Pulmonary artery endothelial cell (primary cell): ENCODE measurements at regions not wholly inside any gene's neighbourhood (a gene's known extent, or its start where the extent isn't known, plus 50 kb on each side); places are given as distances from the start of the nearest gene placed in this dataset.

Experiments used
- DNase-seq: peaks from one replicate; pipeline ENCODE4 v3.0.0-alpha.2; 2011; ENCODE audit warnings: low read depth, low spot score

- DNase-seq, result no peak
Measured at GRCh38 chr5:159422361-159422760, 92.1 kb upstream of the IL12B start.

DNA sequence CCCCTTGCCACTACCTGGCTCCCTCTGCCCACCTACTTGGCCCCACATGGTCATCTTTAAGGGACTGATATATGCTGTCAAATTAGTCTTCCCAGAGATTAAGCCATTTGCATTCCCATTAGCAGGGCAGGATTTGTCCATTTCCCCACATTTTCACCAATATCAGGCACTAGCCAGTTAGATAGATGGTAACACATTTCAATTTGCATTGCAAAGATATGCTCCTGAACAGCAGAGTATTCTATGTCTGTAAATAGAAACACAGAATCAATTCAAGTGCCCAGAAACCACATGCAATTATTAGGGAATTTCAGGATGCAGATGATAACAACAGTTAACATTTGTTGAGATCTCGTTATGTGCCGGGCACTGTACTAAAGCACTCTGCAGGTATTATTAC is 92.6 kb upstream of the IL12B start:
- DNase-seq, result no peak

- no peak for DNase-seq
Measured at GRCh38 chr5:159424123-159424522, 93.8 kb upstream of the IL12B start.

- no peak for DNase-seq
Measured at GRCh38 chr5:159426694-159427093, 96.4 kb upstream of the IL12B start.

GRCh38 chr5:159427180-159428012 is 97.1 kb upstream of the IL12B start:
- no peak for DNase-seq

DNA sequence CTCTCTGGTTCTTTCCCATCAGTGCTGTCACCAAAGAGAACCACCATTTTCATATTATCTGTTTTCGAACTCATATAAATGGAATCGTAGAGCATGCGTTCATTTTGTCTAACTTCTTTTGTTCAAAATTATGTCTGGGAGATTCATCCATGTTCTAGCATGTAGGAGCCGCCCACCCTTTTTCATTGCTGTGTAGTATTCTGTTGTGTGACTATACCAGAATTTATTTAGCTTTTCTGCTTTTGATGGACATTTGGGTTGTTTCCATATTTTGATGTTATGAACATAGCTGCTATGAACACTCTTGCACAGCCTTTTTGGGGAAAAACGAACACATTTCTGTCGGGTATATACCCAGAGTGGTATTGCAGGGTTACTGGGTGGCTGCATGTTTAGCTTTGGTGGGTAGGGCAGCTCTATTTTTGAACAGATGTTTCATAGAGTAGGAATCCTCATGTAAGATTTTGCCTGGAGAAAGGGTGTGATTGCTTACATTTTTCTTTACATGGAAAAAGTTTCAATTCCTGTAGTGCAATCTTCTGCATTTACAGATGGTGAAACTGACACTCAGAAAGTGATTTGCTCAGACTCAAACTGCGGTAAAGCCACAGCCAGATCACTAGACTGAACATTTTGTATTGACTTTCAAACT is 100.2 kb upstream of the IL12B start:
- DNase-seq, result no peak

DNA sequence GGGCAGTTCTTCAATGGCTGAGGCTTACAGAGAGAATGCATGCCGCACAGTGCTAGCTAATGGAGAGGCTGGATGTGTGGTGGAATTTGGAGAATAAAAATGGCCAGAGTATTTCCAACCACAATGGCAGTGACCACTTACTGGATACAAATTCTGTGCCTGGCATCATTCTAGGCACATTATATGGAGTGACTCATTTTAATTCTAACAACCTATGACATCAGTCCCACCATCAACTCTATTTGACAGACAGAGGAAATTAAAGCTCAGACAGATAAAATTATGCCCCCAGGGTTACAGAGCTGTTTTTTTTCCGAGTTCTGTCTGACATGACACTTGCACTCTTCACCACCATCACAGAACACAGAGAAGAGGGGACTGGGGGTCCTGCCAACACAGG is 105.6 kb upstream of the IL12B start:
- no peak for DNase-seq

DNA sequence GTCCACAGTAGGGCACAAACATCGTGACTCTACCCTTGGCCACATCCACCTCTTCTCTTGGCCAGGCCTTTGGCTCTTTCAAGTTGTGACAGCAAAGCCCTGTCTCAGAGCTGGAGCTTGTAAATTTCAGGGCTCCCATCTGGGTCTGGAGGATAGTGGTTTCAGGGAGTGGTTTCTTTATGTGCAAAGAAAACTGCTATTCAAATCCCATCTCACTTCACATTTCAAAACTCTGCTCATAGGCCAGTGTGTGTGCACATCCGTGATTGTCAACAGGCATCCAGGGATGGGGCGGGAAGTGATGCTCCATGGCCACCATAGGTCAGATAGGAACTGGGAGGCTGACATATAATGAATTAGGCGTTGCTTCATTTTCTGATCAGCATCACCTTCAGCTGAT is 107.8 kb upstream of the IL12B start:
- no peak for DNase-seq

- no peak for DNase-seq
Measured at GRCh38 chr5:159439002-159439401, 108.7 kb upstream of the IL12B start.

- no peak for DNase-seq
Measured at GRCh38 chr5:159440235-159440634, 109.9 kb upstream of the IL12B start.

GRCh38 chr5:159440968-159441367 is 110.7 kb upstream of the IL12B start:
- DNase-seq, result no peak

DNA sequence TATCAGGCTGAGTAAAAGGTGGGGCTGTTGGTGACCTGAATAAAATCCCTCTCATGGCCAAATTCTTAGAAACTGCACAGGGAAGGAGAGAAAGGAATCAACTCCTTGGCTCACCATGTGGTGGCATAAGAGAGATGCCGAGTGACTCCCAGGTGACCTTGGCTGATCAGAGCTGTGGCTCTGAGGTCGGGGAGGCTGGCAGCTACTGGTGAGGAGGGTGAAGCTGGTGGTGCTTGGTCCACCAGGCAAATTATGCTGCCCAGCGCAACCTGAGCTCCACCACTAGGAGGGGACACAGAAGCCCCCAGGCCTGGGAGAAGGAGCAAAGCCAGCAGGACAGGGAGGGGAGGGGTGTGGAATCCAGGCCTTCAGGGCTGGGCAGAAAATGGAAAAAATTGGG is 111.2 kb upstream of the IL12B start:
- no peak for DNase-seq

GRCh38 chr5:159442206-159442850 is 112.0 kb upstream of the IL12B start:
- DNase-seq, result no peak

DNA sequence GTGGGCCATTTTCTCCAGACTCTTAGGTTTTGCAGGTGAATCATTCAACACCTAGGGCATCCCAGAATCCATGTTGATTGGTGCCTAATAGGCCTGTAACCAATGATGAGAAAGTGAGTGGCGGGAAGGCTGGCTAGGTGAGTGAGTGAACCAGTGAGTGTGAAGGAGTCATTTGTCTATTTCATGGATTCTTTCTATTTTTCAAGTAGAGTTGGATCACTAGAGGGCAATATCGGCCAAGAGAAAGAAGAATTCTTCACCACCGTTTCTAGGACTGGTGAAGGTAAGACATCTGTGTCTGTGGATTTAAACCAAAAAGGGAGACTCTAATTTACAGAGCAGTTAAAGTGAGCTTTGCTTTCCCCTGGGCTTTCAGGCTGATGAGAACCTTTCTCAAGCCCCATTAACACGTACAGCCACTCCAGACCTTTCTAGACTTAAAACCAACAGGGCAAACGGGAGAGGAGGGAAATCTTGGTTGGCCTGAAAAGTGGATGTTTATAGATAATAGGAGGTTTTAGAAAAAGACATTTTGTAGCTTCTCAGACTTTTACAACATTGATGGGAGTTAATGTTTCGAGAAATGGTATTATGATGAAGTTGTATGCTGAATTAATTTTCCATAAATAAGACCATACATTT is 114.3 kb upstream of the IL12B start:
- no peak for DNase-seq

GRCh38 chr5:159447116-159447515 is 116.8 kb upstream of the IL12B start:
- DNase-seq, result no peak

GRCh38 chr5:159448841-159449407 is 118.6 kb upstream of the IL12B start:
- no peak for DNase-seq

DNA sequence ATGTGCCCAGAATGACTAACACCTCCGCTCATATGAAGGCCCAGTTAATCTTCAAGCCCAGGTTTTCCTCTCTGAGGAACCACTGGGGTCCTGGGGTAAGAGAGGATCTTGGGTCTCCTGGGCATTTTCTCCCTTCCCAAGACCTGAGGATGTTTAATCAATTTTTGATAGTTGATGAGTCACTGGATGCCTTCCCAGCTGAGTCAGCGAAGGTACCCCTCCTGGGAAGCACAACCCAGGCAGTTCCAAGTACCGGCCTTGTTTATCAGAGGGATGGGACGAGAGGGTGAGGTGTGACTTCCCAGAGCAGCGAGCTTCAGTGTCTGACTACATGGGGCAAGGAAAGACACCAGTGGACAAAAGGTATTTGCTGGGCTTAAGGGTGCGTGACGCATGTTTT is 119.6 kb upstream of the IL12B start:
- DNase-seq, result no peak

- no peak for DNase-seq
Measured at GRCh38 chr5:159450417-159450816, 120.1 kb upstream of the IL12B start.

GRCh38 chr5:159451197-159452052 is 121.1 kb upstream of the IL12B start:
- DNase-seq, result no peak

- no peak for DNase-seq
Measured at GRCh38 chr5:159452480-159453167, 122.3 kb upstream of the IL12B start.
